SJCRH30 (cell line): ENCODE measurements at regions not wholly inside any gene's neighbourhood (a gene's known extent, or its start where the extent isn't known, plus 50 kb on each side); places are given as distances from the start of the nearest gene placed in this dataset.

ENCODE experiments used
- DNase-seq, 2 experiments: peaks; one replicate each; pipeline ENCODE4 v3.0.0-alpha.2; 2015 to 2020
- H3K27ac ChIP-seq: fragments of 250-450 bp; sonication (Bioruptor Pico); 2 replicates; pipeline ENCODE4 v1.5.1; 2020; ENCODE audit warnings: mild to moderate bottlenecking, moderate library complexity
- H3K27me3 ChIP-seq: fragments of 250-450 bp; sonication (Bioruptor Pico); 2 replicates; pipeline ENCODE4 v1.5.1; 2020; ENCODE audit warnings: mild to moderate bottlenecking, moderate library complexity
- H3K36me3 ChIP-seq: fragments of 250-450 bp; sonication (Bioruptor Pico); 2 replicates; pipeline ENCODE4 v1.5.1; 2020; ENCODE audit warnings: mild to moderate bottlenecking, moderate library complexity
- H3K4me1 ChIP-seq: fragments of 250-450 bp; sonication (Bioruptor Pico); 2 replicates; pipeline ENCODE4 v1.5.1; 2020; ENCODE audit warnings: mild to moderate bottlenecking, moderate library complexity
- H3K4me3 ChIP-seq: fragments of 250-450 bp; sonication (Bioruptor Pico); 2 replicates; pipeline ENCODE4 v1.5.1; 2020; ENCODE audit warnings: mild to moderate bottlenecking, moderate library complexity
- H3K9me3 ChIP-seq: fragments of 250-450 bp; sonication (Bioruptor Pico); replicated peaks from 2 replicates; pipeline ENCODE4 v1.5.1; 2020; ENCODE audit warnings: mild to moderate bottlenecking, moderate library complexity

DNA sequence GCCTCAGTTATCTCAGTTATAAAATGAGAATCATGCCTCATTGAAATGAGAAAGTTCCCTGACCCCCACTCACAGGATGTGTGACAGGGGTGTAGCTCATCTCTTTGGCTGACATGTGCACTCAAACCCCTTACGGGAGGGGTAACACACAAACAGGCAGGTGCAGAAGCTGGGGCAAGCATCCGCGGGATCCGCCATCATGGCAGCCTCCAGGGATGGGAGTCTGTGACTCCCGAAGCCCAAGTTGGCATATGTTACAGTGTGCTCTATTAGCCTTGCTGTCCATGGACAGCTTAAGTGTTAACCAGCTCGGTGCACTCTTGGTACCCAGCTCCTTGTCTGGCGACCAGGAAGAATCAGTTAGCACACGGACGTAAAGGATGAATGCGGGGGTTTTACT is 822.7 kb upstream of the SEMA6D start:
- no peak for DNase-seq
- Histone ChIP-seq H3K27ac (no peak overlapping the region), H3K4me3 (no peak overlapping the region), H3K9me3 (no peaks in the 10 kb centered on the region), H3K27me3 (no peaks in the 10 kb centered on the region), H3K36me3 (no peaks in the 10 kb centered on the region), H3K4me1 (no peaks in the 10 kb centered on the region)

- DNase-seq, result no peak
- H3K27me3 ChIP-seq, result no peaks in the 10 kb centered on the region
- no peak overlapping the region for H3K27ac ChIP-seq
- no peaks in the 10 kb centered on the region for H3K9me3 ChIP-seq
- no peaks in the 10 kb centered on the region for H3K36me3 ChIP-seq
- no peak overlapping the region for H3K4me3 ChIP-seq
- no peaks in the 10 kb centered on the region for H3K4me1 ChIP-seq
Measured at GRCh38 chr15:46897266-46897665, 820.0 kb upstream of the SEMA6D start.

DNA sequence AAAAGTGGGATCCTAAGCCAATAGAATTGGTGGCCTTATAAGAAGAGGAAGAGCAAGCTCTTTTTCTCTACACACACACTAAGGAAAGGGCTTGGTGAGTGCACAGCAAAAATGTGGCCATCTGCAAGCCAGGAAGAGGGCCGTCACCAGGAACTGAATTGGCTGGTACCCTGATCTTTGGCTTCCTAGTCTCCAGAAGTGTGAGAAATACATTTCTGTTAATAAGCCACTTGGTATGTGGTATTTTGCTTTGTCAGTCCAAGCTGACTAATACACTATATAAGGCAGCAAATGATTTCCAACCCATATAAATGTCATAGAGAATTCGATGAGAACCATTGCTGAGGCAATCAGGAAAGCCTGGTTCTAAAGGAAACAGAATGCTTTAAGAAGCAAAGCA is 816.3 kb upstream of the SEMA6D start:
- H3K4me1 ChIP-seq, result no peaks in the 10 kb centered on the region
- DNase-seq, result no peak
- H3K27ac ChIP-seq, result no peak overlapping the region
- H3K36me3 ChIP-seq, result no peaks in the 10 kb centered on the region
- no peak overlapping the region for H3K4me3 ChIP-seq
- no peaks in the 10 kb centered on the region for H3K9me3 ChIP-seq
- H3K27me3 ChIP-seq, result no peaks in the 10 kb centered on the region

- H3K27me3 ChIP-seq, result no peaks in the 10 kb centered on the region
- no peaks in the 10 kb centered on the region for H3K4me1 ChIP-seq
- DNase-seq, result no peak
- H3K4me3 ChIP-seq, result no peak overlapping the region
- H3K9me3 ChIP-seq, result no peaks in the 10 kb centered on the region
- no peak overlapping the region for H3K27ac ChIP-seq
- H3K36me3 ChIP-seq, result no peaks in the 10 kb centered on the region
Measured at GRCh38 chr15:46917721-46918252, 799.5 kb upstream of the SEMA6D start.

DNA sequence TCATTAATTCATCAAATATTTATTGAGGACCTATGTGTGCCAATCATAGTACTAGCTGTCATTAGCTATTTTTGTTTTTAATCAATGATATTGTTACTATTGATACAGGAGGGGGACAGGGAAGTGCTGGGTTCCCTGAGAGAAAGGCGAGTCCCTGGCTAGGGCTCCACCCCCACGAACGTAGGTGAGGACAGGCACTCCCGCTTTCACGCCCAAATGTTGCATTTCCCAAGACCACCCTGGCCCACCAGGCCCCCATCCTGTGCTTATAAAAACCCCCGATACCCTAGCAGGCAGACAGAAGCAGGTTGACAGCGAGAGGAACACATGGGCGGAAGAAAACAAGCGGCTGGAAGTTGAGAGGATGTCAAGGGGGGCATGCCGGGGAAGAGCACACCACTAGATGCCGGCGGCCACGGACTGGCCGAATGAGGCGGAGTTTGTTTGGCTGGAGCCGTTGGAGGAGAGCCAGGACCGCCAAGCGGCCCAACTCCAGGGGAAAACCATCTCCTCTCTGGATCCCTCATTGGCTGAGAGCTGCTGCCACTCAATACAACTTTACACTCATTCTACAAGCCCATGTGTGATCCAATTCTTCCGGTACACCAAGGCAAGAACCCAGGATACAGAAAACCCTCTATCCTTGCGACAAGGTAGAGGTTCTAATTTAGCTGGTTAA is 798.7 kb upstream of the SEMA6D start:
- Histone ChIP-seq H3K27ac (no peak overlapping the region), H3K4me3 (no peak overlapping the region), H3K4me1 (no peaks in the 10 kb centered on the region), H3K36me3 (no peaks in the 10 kb centered on the region), H3K27me3 (no peaks in the 10 kb centered on the region), H3K9me3 (no peaks in the 10 kb centered on the region)
- DNase-seq, result no peak

DNA sequence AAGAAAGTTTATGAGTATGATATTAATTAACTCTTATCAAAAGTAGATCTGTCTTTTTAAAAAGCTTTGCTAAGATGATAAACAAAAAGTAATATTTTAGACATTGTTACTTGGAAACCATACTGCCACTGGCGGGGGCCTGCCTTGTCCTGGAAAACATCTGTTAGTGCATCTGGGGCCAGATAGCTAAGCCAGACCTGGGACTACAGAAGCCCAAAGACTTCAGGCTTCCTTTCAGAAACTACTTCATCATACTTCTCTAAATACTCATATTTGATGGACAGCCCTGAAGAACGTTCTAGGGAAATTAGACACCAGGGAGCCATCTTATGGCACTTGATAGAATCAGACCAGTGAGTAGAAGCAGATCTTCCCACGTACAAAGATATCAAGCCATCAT is 795.4 kb upstream of the SEMA6D start:
- H3K27me3 ChIP-seq, result no peaks in the 10 kb centered on the region

DNA sequence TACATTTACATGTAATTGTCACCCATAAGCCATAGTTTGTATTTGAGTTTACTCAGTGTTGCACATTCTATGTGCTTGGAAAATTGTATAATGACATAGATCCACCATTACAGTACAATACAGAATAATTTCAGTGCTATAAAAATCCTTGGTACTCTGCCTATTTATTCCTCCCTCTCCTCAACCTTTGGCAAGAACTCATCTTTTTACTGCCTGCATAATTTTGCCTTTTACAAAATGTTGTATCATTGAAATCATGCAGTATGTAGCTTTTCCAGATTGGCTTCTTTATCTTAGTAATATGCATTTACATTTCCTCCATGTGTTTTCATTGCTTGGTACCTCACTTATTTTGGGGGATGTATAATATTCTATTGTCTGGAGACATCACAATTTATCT is 786.9 kb upstream of the SEMA6D start:
- Histone ChIP-seq H3K27ac (no peak overlapping the region), H3K27me3 (no peaks in the 10 kb centered on the region), H3K36me3 (no peaks in the 10 kb centered on the region), H3K4me3 (no peak overlapping the region), H3K4me1 (no peaks in the 10 kb centered on the region), H3K9me3 (no peaks in the 10 kb centered on the region)
- no peak for DNase-seq

More for the DNA sequence above, 795.4 kb upstream of the SEMA6D start:
- no peak for DNase-seq
- Histone ChIP-seq H3K27ac (no peak overlapping the region), H3K9me3 (no peaks in the 10 kb centered on the region), H3K4me1 (no peaks in the 10 kb centered on the region), H3K36me3 (no peaks in the 10 kb centered on the region), H3K4me3 (no peak overlapping the region)

- Histone ChIP-seq H3K27me3 (no peaks in the 10 kb centered on the region), H3K36me3 (no peaks in the 10 kb centered on the region), H3K27ac (no peak overlapping the region), H3K4me3 (no peak overlapping the region), H3K4me1 (no peaks in the 10 kb centered on the region), H3K9me3 (no peaks in the 10 kb centered on the region)
- no peak for DNase-seq
Measured at GRCh38 chr15:46933332-46933731, 784.0 kb upstream of the SEMA6D start.

- Histone ChIP-seq H3K9me3 (no peaks in the 10 kb centered on the region), H3K27ac (no peak overlapping the region), H3K27me3 (no peaks in the 10 kb centered on the region), H3K4me1 (no peaks in the 10 kb centered on the region), H3K4me3 (no peak overlapping the region), H3K36me3 (no peaks in the 10 kb centered on the region)
- DNase-seq, result no peak
Measured at GRCh38 chr15:46934851-46935250, 782.5 kb upstream of the SEMA6D start.

DNA sequence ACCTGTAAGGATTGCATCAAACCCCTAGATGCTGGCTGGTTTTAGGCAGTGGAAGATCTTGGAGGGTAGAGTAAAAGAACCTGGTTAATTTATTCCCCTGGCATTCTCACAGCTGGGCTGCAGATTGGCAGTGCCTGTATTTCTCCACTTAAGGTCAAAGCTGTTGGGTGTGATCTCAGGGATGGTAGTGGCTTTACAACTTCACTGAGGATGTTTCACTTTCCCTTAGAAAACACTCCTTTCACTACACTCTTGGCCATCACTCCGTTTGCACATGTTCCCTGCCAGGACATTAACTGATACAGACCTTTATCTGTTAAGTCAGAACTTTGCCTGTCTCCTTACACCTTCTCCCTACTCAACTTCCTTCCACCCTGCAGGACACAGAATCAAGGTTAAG is 779.1 kb upstream of the SEMA6D start:
- no peak for DNase-seq
- Histone ChIP-seq H3K36me3 (no peaks in the 10 kb centered on the region), H3K27me3 (no peaks in the 10 kb centered on the region), H3K4me3 (no peak overlapping the region), H3K9me3 (no peaks in the 10 kb centered on the region), H3K27ac (no peak overlapping the region), H3K4me1 (no peaks in the 10 kb centered on the region)

DNA sequence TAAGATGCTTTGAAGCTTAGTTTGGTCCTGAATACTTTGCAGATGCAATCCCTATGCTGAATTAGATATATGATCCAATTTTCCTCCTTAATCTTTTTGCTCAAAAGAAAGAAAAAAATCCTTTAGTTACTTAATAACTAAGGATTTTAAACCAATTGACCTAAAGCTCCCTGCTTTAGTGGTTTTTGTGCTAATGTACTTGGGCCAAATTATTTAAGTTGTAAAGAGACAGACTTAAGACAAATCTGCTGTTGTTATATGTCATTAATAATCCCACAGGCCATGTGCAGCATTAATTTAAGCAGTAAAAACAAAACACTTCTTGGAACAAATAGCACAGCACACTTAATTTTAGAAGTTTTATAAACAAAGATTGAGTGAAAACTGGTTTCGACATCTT is 776.1 kb upstream of the SEMA6D start:
- H3K4me1 ChIP-seq, result no peaks in the 10 kb centered on the region
- no peaks in the 10 kb centered on the region for H3K36me3 ChIP-seq
- no peaks in the 10 kb centered on the region for H3K9me3 ChIP-seq
- no peak overlapping the region for H3K27ac ChIP-seq
- no peaks in the 10 kb centered on the region for H3K27me3 ChIP-seq
- no peak for DNase-seq
- no peak overlapping the region for H3K4me3 ChIP-seq

GRCh38 chr15:46946953-46947352 is 770.4 kb upstream of the SEMA6D start:
- H3K27ac ChIP-seq, result no peak overlapping the region
- no peaks in the 10 kb centered on the region for H3K36me3 ChIP-seq
- no peak for DNase-seq
- H3K9me3 ChIP-seq, result no peaks in the 10 kb centered on the region
- no peaks in the 10 kb centered on the region for H3K27me3 ChIP-seq
- H3K4me3 ChIP-seq, result no peak overlapping the region
- H3K4me1 ChIP-seq, result no peaks in the 10 kb centered on the region

DNA sequence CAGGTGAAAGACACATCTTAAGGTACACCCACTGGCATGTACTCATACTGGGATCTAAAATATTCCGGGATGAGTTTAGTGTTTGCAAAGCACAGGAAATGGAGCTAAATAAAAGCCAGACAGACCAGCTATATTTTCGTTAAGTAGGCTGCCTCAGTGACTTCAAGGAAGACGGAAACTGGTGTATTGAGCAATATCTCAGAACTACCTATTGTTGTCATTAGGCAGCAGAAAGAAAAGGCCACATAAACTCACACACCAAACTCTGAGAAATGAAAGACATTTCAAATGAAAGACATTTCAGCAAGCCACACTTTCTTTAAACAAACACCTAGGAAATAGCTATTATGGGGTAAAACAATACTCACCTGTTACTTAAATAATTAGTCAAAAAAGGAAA is 761.7 kb upstream of the SEMA6D start:
- no peaks in the 10 kb centered on the region for H3K4me1 ChIP-seq
- no peak for DNase-seq
- H3K4me3 ChIP-seq, result no peak overlapping the region
- no peak overlapping the region for H3K27ac ChIP-seq
- no peaks in the 10 kb centered on the region for H3K36me3 ChIP-seq
- H3K9me3 ChIP-seq, result no peaks in the 10 kb centered on the region
- no peaks in the 10 kb centered on the region; the same call in 1 of the 2 replicates for H3K27me3 ChIP-seq

DNA sequence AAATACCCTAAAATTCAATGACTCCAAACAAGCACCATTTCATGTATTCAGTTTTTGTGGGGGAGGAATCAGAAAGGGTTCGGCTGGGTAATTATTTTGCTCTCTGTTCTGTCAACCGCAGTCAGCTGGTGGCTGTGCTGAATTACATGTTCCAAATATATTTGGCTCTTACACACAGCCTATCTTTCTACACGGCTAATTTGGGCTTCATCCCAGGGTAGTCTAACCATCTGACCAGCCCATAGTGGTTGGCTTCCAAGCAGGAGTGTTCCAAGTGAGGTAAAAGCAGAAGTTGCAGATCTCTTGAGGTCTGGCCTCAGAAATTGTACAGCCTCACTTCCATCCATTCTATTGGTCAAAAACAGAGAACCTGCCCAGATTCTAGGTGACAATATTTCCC is 760.8 kb upstream of the SEMA6D start:
- Histone ChIP-seq H3K27me3 (no peaks in the 10 kb centered on the region; the same call in 1 of the 2 replicates), H3K27ac (no peak overlapping the region), H3K4me3 (no peak overlapping the region), H3K4me1 (no peaks in the 10 kb centered on the region), H3K9me3 (no peaks in the 10 kb centered on the region), H3K36me3 (no peaks in the 10 kb centered on the region)
- no peak for DNase-seq

DNA sequence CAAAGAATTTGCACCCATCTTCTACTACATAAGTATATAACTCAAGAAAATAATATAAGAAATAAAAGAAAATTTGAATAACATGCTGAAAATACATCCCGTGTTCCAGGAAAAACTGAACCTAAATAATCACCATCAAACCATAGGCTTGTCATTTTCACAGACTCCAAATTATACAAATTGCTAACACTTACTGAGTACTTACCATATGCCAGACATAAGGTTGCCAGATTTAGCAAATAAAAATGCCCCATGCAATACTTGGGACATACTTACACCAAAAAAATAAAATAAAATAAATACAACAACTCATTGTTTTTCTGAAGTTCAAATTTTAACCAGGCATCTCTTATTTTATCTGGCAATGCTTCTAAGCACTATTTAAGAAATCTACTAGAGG is 760.4 kb upstream of the SEMA6D start:
- H3K27ac ChIP-seq, result no peak overlapping the region
- no peak for DNase-seq
- H3K36me3 ChIP-seq, result no peaks in the 10 kb centered on the region
- no peaks in the 10 kb centered on the region for H3K4me1 ChIP-seq
- no peak overlapping the region for H3K4me3 ChIP-seq
- no peaks in the 10 kb centered on the region for H3K9me3 ChIP-seq
- no peaks in the 10 kb centered on the region; the same call in 1 of the 2 replicates for H3K27me3 ChIP-seq

DNA sequence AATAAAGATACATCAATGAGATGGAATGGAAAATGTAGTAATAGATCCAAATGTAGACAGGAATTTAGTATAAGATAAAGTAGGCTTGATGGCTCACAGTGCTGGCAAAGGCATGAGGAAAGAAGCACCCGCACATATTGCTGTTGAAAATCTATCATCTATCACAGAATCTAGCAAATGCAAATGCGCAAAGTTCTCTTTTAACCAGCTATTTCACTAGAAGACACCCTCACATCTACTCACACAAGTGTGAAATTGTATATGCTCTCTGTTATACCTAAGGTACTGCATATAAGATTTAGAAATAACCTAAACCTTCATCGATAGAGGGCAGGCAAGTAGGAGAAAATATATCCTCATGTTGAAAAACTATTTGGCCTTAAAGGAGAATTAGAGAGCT is 756.7 kb upstream of the SEMA6D start:
- H3K4me3 ChIP-seq, result no peak overlapping the region
- no peaks in the 10 kb centered on the region for H3K9me3 ChIP-seq
- no peaks in the 10 kb centered on the region; the same call in 1 of the 2 replicates for H3K27me3 ChIP-seq
- no peaks in the 10 kb centered on the region for H3K4me1 ChIP-seq
- H3K36me3 ChIP-seq, result no peaks in the 10 kb centered on the region
- no peak for DNase-seq
- no peak overlapping the region for H3K27ac ChIP-seq
